WI38 (cell line): ENCODE measurements at regions not wholly inside any gene's neighbourhood (a gene's known extent, or its start where the extent isn't known, plus 50 kb on each side); places are given as distances from the start of the nearest gene placed in this dataset.

Source experiments
- H3K4me3 ChIP-seq: 2 replicates; pipeline ENCODE4 v1.5.1; 2011; ENCODE audit warnings: low read depth, mild to moderate bottlenecking, control low read depth, low read length
- TF ChIP-seq, protein P1 (sequence below): IDR thresholded peaks from 2 replicates; pipeline ENCODE4 v1.5.1; 2012; ENCODE audit warnings: low read depth, mild to moderate bottlenecking, control low read depth, low read length

DNA sequence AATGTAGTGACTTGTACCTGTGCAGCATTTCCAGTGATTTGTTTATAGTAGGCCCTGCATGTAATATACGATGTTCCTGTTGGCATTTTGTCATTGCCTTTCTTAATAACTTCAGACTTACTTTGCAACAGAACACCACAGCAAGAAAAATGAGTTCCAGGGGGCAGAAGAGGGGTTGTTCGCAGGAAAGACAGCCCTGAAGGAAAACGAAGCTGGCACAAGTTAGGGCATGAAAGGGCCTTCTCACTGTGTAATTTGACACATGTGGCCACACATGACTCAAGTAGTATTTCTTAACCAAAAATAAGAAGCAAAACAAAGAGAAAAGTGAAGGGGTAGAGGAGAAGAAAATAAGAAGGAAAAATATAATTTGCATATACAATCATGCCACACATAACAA lies 265.8 kb upstream of the SMIM31 start:
- H3K4me3 ChIP-seq: no peak overlapping the region
- TF ChIP-seq, protein P1, sequence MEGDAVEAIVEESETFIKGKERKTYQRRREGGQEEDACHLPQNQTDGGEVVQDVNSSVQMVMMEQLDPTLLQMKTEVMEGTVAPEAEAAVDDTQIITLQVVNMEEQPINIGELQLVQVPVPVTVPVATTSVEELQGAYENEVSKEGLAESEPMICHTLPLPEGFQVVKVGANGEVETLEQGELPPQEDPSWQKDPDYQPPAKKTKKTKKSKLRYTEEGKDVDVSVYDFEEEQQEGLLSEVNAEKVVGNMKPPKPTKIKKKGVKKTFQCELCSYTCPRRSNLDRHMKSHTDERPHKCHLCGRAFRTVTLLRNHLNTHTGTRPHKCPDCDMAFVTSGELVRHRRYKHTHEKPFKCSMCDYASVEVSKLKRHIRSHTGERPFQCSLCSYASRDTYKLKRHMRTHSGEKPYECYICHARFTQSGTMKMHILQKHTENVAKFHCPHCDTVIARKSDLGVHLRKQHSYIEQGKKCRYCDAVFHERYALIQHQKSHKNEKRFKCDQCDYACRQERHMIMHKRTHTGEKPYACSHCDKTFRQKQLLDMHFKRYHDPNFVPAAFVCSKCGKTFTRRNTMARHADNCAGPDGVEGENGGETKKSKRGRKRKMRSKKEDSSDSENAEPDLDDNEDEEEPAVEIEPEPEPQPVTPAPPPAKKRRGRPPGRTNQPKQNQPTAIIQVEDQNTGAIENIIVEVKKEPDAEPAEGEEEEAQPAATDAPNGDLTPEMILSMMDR: no peak

DNA sequence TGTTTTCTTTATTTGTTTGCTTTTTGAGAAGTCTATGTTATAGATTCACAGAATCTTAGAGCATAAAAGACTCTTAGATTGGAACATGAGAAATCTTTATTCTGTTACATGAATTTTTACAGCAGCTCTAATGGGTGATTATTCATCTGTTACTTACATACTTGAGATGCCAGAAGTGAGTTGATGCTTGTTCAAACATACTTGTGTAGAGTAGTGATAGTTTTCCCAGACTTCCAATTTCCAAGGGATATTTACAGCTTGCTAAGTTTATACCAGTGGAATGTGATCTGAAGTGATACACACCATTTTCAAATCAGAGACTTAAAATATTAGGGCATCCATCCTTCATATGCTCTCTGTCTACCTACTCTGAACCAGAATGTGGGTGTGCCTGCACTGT lies 252.9 kb upstream of the SMIM31 start:
- no peak overlapping the region for H3K4me3 ChIP-seq
- TF ChIP-seq, protein P1: no peak

DNA sequence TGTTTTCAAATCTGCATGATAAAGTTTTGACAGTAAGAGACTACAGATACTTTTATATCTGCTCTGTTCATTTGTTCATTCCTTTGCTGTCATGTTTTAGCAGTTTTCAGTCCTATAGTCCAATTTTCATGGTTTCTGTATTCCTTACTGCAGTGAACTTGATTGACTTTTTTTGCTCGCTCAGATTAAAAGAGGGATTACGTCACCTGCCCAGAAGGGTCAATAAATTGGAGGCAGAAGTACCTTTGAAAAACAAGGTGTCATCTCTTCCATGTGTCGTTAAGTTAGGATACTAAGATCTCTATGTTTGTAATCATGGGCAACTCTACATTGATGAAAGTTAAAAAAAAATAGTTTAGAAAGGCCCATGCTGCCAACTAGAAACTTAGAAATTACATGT lies 250.1 kb upstream of the SMIM31 start:
- TF ChIP-seq, protein P1: no peak
- H3K4me3 ChIP-seq: no peak overlapping the region

DNA sequence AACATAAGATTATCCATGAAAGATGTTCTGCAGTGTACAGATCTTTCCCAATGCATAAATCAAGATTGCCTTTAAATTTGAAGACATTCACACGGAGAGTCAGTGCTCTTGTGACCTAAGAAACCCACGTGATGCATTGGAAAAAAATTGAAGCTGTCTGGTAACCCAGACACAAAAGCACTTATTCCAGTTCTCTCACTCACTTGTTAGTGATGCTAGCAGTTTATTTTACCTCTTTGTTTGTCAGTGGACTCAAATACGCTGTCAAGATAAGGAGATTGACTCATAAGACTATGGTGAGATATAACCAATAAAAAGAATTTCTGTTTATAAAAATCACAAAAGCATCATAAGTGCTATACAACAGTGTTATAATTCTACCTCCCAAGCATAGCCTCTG lies 245.8 kb upstream of the SMIM31 start:
- no peak overlapping the region for H3K4me3 ChIP-seq
- TF ChIP-seq, protein P1: no peak

DNA sequence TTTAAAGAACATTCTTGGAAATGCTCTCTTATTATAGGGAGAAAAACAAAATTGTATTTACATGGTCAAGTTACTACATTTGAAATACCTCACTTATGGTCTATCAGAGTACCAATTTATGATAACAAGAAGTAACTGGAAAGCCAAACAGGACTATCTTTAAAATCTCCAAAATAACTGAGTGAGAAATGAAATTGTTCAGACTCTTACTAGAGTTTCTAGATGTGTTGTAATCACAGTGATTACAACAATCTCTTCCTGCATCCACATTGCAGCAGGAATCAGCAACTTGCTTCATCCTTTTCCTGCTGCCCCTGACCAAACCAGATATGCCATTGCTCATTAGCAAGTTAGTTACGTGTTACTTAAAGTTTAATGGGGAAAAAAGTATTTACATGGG lies 245.2 kb upstream of the SMIM31 start:
- H3K4me3 ChIP-seq: no peak overlapping the region
- TF ChIP-seq, protein P1: no peak

DNA sequence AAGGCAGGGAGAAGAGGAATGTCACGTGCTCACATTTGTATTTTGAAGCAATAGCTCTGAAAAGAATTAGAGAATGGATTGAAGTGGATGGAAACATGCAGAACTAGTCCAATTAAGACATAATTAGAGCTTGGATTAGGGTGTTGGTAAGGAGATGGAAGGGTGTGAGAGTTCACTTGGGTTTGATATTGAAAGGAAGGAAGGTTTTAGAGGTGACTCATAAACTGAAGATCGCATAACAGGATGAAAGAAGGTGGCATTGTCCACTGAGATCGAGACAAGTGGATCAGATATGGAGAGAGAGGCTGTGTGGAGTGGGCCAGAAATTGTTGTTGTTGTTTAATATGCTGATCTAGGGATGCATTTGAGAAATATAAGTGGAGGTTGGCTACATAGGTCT lies 244.0 kb upstream of the SMIM31 start:
- TF ChIP-seq, protein P1: no peak
- H3K4me3 ChIP-seq: no peak overlapping the region

DNA sequence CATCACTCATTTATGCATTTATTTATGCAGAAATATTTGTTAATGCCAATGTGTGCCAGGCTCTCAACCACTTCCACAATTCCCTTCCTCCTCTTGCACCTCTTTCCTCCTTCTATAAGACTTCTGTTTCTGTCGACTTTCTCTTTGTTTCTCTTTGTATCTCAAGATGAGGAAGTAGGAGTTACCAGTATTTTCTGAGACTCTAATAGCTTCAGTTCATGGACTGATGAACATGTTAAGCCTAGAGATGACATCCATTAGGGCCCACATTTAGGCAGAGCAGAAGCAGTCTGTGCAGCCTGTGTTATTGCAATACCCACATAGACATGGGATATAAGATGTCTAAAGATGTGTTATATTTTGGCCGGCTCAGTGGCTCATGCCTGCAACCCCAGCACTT lies 241.8 kb upstream of the SMIM31 start:
- TF ChIP-seq, protein P1: no peak
- no peak overlapping the region for H3K4me3 ChIP-seq
